Calu3 (cell line): ENCODE measurements at regions not wholly inside any gene's neighbourhood (a gene's known extent, or its start where the extent isn't known, plus 50 kb on each side); places are given as distances from the start of the nearest gene placed in this dataset.

Experiments used
- BruUV-seq: library from RNA; stranded (reverse); fragments of 400-500 nt; replicated peaks from 2 replicates; lab custom pipeline; 2021; lab: Mats Ljungman, UMichigan
- CTCF ChIA-PET: fragments of 300-600 bp; sonication (Branson Sonifier 250); formaldehyde crosslinking; loops from one replicate; lab custom pipeline; 2022; ENCODE audit warnings: antibody characterized with exemption; lab: Charles Lee
- DNase-seq: peaks from one replicate; pipeline ENCODE4 v3.0.0; 2022
- H3K27ac Mint-ChIP-seq: one replicate; pipeline ENCODE4 v1.8.0; 2022; ENCODE audit warnings: mixed read lengths; ENCODE audit not compliant: unreplicated experiment
- H3K27me3 Mint-ChIP-seq: one replicate; pipeline ENCODE4 v1.8.0; 2022; ENCODE audit warnings: mixed read lengths; ENCODE audit not compliant: unreplicated experiment
- H3K36me3 Mint-ChIP-seq: one replicate; pipeline ENCODE4 v1.8.0; 2022; ENCODE audit warnings: mild to moderate bottlenecking, moderate library complexity, mixed read lengths; ENCODE audit not compliant: insufficient read depth, unreplicated experiment
- H3K4me1 Mint-ChIP-seq: one replicate; pipeline ENCODE4 v1.8.0; 2022; ENCODE audit warnings: mild to moderate bottlenecking, low read depth, mixed read lengths; ENCODE audit not compliant: unreplicated experiment
- H3K4me3 Mint-ChIP-seq: one replicate; pipeline ENCODE4 v1.8.0; 2022; ENCODE audit warnings: mild to moderate bottlenecking, low read depth, moderate library complexity, mixed read lengths; ENCODE audit not compliant: unreplicated experiment
- H3K9me3 Mint-ChIP-seq: one replicate; pipeline ENCODE4 v1.8.0; 2022; ENCODE audit warnings: low read depth, mixed read lengths; ENCODE audit not compliant: unreplicated experiment
- CTCF ChIP-seq: fragments of 200-600 bp; IDR thresholded peaks from one replicate; pipeline ENCODE4 v1.8.0; 2022; ENCODE audit warnings: antibody characterized with exemption; ENCODE audit not compliant: unreplicated experiment
- intact Hi-C: fragments of 100-400 bp; cut with micrococcal nuclease; formaldehyde crosslinking; loops from one replicate; pipeline ENCODE4 v1.10.0; 2022; ENCODE audit not compliant: unreplicated experiment

GRCh38 chr6:154901876-154902552, 93.1 kb upstream of the TIAM2 start:
- no peak for TF ChIP-seq CTCF
- no TSS peak for BruUV-seq
- CTCF ChIA-PET, result interaction anchor here (0.7 kb wide), 1 partner anchor 1477 kb away, joined by 4 read pairs; no protein-coding TSS in a partner anchor
- H3K9me3 Mint-ChIP-seq, result no peaks in the 10 kb centered on the region
- intact Hi-C loops, result no loop called here
- H3K4me1 Mint-ChIP-seq, result no peaks in the 10 kb centered on the region
- H3K27ac Mint-ChIP-seq, result no peak overlapping the region
- no peak for DNase-seq
- no peak overlapping the region for H3K4me3 Mint-ChIP-seq
- no peaks in the 10 kb centered on the region for H3K36me3 Mint-ChIP-seq
- H3K27me3 Mint-ChIP-seq, result no peaks in the 10 kb centered on the region

- H3K27ac Mint-ChIP-seq, result no peak overlapping the region
- H3K36me3 Mint-ChIP-seq, result no peaks in the 10 kb centered on the region
- no peaks in the 10 kb centered on the region for H3K4me1 Mint-ChIP-seq
- no peaks in the 10 kb centered on the region for H3K9me3 Mint-ChIP-seq
- BruUV-seq, result no TSS peak
- TF ChIP-seq CTCF, result no peak
- H3K4me3 Mint-ChIP-seq, result no peak overlapping the region
- no peak for DNase-seq
- intact Hi-C loops, result no loop called here
- H3K27me3 Mint-ChIP-seq, result no peaks in the 10 kb centered on the region
- CTCF ChIA-PET, result no interaction called here
Measured at GRCh38 chr6:154907291-154907690, 87.8 kb upstream of the TIAM2 start.

GRCh38 chr6:154908723-154909122, 86.4 kb upstream of the TIAM2 start:
- no peak for TF ChIP-seq CTCF
- Mint-ChIP-seq H3K9me3 (no peaks in the 10 kb centered on the region), H3K27me3 (no peaks in the 10 kb centered on the region), H3K36me3 (no peaks in the 10 kb centered on the region), H3K27ac (no peak overlapping the region), H3K4me1 (no peaks in the 10 kb centered on the region), H3K4me3 (no peak overlapping the region)
- BruUV-seq, result no TSS peak
- CTCF ChIA-PET, result interaction anchor here (1.0 kb wide), 1 partner anchor 40 kb away, joined by 3 read pairs; no protein-coding TSS in a partner anchor
- DNase-seq, result no peak
- intact Hi-C loops, result no loop called here

GRCh38 chr6:154909311-154909710, 85.8 kb upstream of the TIAM2 start:
- no peak overlapping the region for H3K27ac Mint-ChIP-seq
- intact Hi-C loops, result no loop called here
- no peak for TF ChIP-seq CTCF
- no peaks in the 10 kb centered on the region for H3K9me3 Mint-ChIP-seq
- no peak overlapping the region for H3K4me3 Mint-ChIP-seq
- DNase-seq, result no peak
- no peaks in the 10 kb centered on the region for H3K4me1 Mint-ChIP-seq
- no peaks in the 10 kb centered on the region for H3K27me3 Mint-ChIP-seq
- CTCF ChIA-PET, result no interaction called here
- no TSS peak for BruUV-seq
- H3K36me3 Mint-ChIP-seq, result no peaks in the 10 kb centered on the region
